Panc1 (cell line): ENCODE measurements at regions not wholly inside any gene's neighbourhood (a gene's known extent, or its start where the extent isn't known, plus 50 kb on each side); places are given as distances from the start of the nearest gene placed in this dataset.

ENCODE experiments used
- ATAC-seq: fragments of 200-7000 bp; cut with Tn5 transposase; 2 replicates; pipeline ENCODE4 v1.9.1; 2020; ENCODE audit warnings: mild to moderate bottlenecking, moderate library complexity
- BruUV-seq: library from RNA; stranded (reverse); fragments of 400-500 nt; replicated peaks from 2 replicates; lab custom pipeline; 2021; lab: Mats Ljungman, UMichigan
- CTCF ChIA-PET: fragments of 300-600 bp; sonication (Branson Sonifier 250); formaldehyde crosslinking; loops from one replicate; lab custom pipeline; 2022; ENCODE audit warnings: antibody characterized with exemption; lab: Charles Lee
- POLR2A ChIA-PET: fragments of 300-600 bp; sonication (Branson Sonifier 250); formaldehyde crosslinking; loops from one replicate; lab custom pipeline; 2022; ENCODE audit warnings: antibody characterized with exemption; lab: Charles Lee
- DNase-seq: peaks from one replicate; pipeline ENCODE4 v3.0.0-alpha.2; 2010; ENCODE audit warnings: low read depth, low spot score
- H3K27ac ChIP-seq: 2 replicates; pipeline ENCODE4 v1.5.1; 2011; ENCODE audit warnings: mild to moderate bottlenecking, low read length, inconsistent platforms
- H3K27me3 ChIP-seq: fragments of 200-500 bp; sonication (Bioruptor generic); 2 replicates; pipeline ENCODE4 v1.6.0; 2014; ENCODE audit warnings: low read length, inconsistent platforms; ENCODE audit not compliant: control insufficient read depth, insufficient read depth
- H3K36me3 ChIP-seq: fragments of 200-500 bp; sonication (Bioruptor generic); 2 replicates; pipeline ENCODE4 v1.5.1; 2014; ENCODE audit warnings: inconsistent platforms, mild to moderate bottlenecking, low read length, moderate library complexity; ENCODE audit not compliant: control insufficient read depth, insufficient read depth
- H3K4me1 ChIP-seq: 2 replicates; pipeline ENCODE4 v1.5.1; 2011; ENCODE audit warnings: inconsistent platforms, mild to moderate bottlenecking, low read length, moderate library complexity; ENCODE audit not compliant: control insufficient read depth, insufficient read depth
- H3K4me3 ChIP-seq, 2 experiments: 2 replicates each; pipeline ENCODE4 v1.5.1; 2011 to 2012; ENCODE audit warnings: low read depth in 2 of 2, low read length in 2 of 2, mild to moderate bottlenecking in 2 of 2, inconsistent platforms in 1 of 2, moderate library complexity in 1 of 2
- H3K9me3 ChIP-seq: fragments of 200-500 bp; sonication (Bioruptor generic); 2 replicates; pipeline ENCODE4 v1.5.1; 2014; ENCODE audit warnings: low read depth, mild to moderate bottlenecking, inconsistent platforms, low read length, moderate library complexity; ENCODE audit not compliant: control insufficient read depth, insufficient read depth
- CTCF ChIP-seq: fragments of 450-650 bp; IDR thresholded peaks from 2 replicates; pipeline ENCODE4 v1.5.1; 2017; ENCODE audit warnings: mild to moderate bottlenecking
- POLR2AphosphoS5 ChIP-seq: IDR thresholded peaks from 2 replicates; pipeline ENCODE4 v1.6.1; 2012; ENCODE audit warnings: mild to moderate bottlenecking, low read depth, low read length, moderate library complexity
- REST ChIP-seq, 2 experiments: IDR thresholded peaks; 2 replicates each; pipeline ENCODE4 v1.6.1; 2011 to 2012; ENCODE audit warnings: low read depth in 2 of 2, control low read depth in 1 of 2, low read length in 1 of 2, mild to moderate bottlenecking in 1 of 2, moderate library complexity in 1 of 2; ENCODE audit not compliant: insufficient read depth in 1 of 2
- SIN3A ChIP-seq: IDR thresholded peaks from 2 replicates; pipeline ENCODE4 v1.6.1; 2012; ENCODE audit warnings: low read depth, mild to moderate bottlenecking, low read length, moderate library complexity, borderline replicate concordance; ENCODE audit not compliant: insufficient read depth
- TCF7L2 ChIP-seq: IDR thresholded peaks from 2 replicates; pipeline ENCODE4 v1.6.1; 2011; ENCODE audit warnings: mild to moderate bottlenecking, low read depth, low read length, inconsistent platforms
- in situ Hi-C: cut with HindIII; loops from 2 replicates; pipeline ENCODE4 v1.10.0; 2016; ENCODE audit warnings: low sequenced_read_pairs, low pct_unique_long_range_greater_than_20kb
- intact Hi-C: fragments of 100-400 bp; cut with micrococcal nuclease; formaldehyde crosslinking; loops from one replicate; pipeline ENCODE4 v1.10.0; 2022; ENCODE audit not compliant: unreplicated experiment

- intact Hi-C loops (no loop called here), in situ Hi-C loops (no loop called here)
- CTCF ChIA-PET = no interaction called here
- Histone ChIP-seq H3K9me3 (no peaks in the 10 kb centered on the region), H3K27ac (no peak overlapping the region), H3K36me3 (no peaks in the 10 kb centered on the region), H3K4me3 (no peak overlapping the region), H3K4me1 (no peaks in the 10 kb centered on the region), H3K27me3 (no peaks in the 10 kb centered on the region)
- no peak for TF ChIP-seq TCF7L2
- no peak for TF ChIP-seq REST (IDR thresholded peaks at IDR 0.05; ENCODE audit: insufficient read depth in 1 of 2, low read depth in 2 of 2, low read length in 1 of 2)
- no peak for TF ChIP-seq POLR2AphosphoS5
- TF ChIP-seq CTCF = no peak
- TF ChIP-seq SIN3A = no peak
- ATAC-seq = no peak
- no peak for DNase-seq
- BruUV-seq = no TSS peak
- POLR2A ChIA-PET = no interaction called here
Measured at GRCh38 chr2:223109341-223109740, 57.4 kb downstream of the KCNE4 start.

- no TSS peak for BruUV-seq
- H3K9me3 ChIP-seq = no peaks in the 10 kb centered on the region
- H3K27ac ChIP-seq = no peak overlapping the region
- H3K4me1 ChIP-seq = no peaks in the 10 kb centered on the region
- ATAC-seq (no peak), DNase-seq (no peak)
- H3K36me3 ChIP-seq = no peaks in the 10 kb centered on the region
- intact Hi-C loops = no loop called here
- H3K4me3 ChIP-seq = no peak overlapping the region
- TF ChIP-seq POLR2AphosphoS5 (no peak), CTCF (no peak), REST (IDR thresholded peaks at IDR 0.05; ENCODE audit: insufficient read depth in 1 of 2, low read depth in 2 of 2, low read length in 1 of 2) (no peak), TCF7L2 (no peak), SIN3A (no peak)
- POLR2A ChIA-PET = no interaction called here
- CTCF ChIA-PET = no interaction called here
- in situ Hi-C loops = no loop called here
- H3K27me3 ChIP-seq = no peaks in the 10 kb centered on the region
Measured at GRCh38 chr2:223113161-223113560, 61.2 kb downstream of the KCNE4 start.
